GM12875 (cell line): ENCODE measurements at regions not wholly inside any gene's neighbourhood (a gene's known extent, or its start where the extent isn't known, plus 50 kb on each side); places are given as distances from the start of the nearest gene placed in this dataset.

Experiments
- H3K4me3 ChIP-seq: one replicate; pipeline ENCODE4 v1.5.1; 2011; ENCODE audit warnings: low read depth, low read length, control low read depth
- TF ChIP-seq, protein P1 (sequence below): IDR thresholded peaks from 2 replicates; pipeline ENCODE4 v1.5.1; 2011; ENCODE audit warnings: low read depth, mild to moderate bottlenecking, control low read depth, inconsistent platforms, low read length, moderate library complexity, borderline replicate concordance; ENCODE audit not compliant: insufficient read depth

DNA sequence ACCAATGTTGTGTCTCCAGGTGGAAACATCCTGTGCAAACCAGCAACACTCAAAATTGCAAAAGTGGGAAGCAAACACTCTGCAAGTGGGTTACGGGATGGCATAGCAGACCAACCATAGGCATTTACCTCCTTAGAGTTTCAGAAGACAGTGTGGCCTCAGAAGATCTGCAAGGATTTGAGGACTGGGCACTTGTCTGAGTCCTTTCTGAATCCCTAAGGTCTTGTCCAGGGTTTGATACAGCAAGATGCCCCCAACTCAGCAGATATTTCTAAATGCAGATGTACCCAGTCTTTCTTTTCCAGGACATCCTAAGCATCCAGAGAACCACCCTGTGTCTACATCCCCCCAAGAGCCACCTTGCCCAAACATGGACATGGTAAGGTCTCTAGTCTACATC lies 51.7 kb upstream of the SHANK2 start:
- no peak overlapping the region for H3K4me3 ChIP-seq
- TF ChIP-seq, protein P1, sequence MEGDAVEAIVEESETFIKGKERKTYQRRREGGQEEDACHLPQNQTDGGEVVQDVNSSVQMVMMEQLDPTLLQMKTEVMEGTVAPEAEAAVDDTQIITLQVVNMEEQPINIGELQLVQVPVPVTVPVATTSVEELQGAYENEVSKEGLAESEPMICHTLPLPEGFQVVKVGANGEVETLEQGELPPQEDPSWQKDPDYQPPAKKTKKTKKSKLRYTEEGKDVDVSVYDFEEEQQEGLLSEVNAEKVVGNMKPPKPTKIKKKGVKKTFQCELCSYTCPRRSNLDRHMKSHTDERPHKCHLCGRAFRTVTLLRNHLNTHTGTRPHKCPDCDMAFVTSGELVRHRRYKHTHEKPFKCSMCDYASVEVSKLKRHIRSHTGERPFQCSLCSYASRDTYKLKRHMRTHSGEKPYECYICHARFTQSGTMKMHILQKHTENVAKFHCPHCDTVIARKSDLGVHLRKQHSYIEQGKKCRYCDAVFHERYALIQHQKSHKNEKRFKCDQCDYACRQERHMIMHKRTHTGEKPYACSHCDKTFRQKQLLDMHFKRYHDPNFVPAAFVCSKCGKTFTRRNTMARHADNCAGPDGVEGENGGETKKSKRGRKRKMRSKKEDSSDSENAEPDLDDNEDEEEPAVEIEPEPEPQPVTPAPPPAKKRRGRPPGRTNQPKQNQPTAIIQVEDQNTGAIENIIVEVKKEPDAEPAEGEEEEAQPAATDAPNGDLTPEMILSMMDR, result no peak

DNA sequence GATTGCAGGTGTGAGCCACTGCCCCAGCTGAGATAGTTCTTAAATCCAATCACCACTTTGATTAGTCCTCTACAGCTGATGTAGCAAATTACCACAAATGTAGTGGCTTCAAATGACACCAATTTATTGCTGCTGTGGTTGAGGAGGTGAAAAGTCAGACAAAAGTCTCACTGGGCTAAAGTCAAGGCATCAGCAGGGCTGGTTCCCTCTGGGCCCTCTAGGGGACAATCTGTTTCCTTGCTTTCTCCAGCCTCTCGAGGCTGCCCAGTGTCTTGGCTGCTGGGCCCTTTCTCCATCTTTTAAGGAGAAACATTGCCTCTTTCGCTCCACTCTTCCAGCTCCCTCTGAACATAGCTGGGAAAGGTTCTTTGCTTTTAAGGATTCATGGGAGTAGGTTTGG lies 50.5 kb upstream of the SHANK2 start:
- H3K4me3 ChIP-seq, result no peak overlapping the region
- TF ChIP-seq, protein P1, result no peak

DNA sequence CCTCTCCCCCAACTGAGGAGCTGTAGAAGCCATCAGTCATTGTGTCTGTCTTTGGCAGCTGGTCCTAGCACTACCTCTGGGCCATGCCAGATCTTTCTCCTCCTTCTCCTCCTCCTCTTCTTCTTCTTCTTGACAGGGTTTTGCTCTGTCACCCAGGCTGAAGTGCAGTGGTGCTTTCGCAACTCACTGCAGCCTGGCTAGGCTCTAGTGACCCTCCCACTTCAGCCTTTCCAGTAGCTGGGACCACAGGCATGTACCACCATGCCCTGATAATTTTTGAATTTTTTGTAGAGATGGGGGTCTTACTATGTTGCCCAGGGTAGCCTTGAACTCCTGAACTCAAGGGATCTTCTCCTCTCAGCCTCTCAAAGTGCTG lies 50.1 kb upstream of the SHANK2 start:
- TF ChIP-seq, protein P1, result no peak
- H3K4me3 ChIP-seq, result no peak overlapping the region
